NCI-H2107 (cell line): ENCODE measurements at regions not wholly inside any gene's neighbourhood (a gene's known extent, or its start where the extent isn't known, plus 50 kb on each side); places are given as distances from the start of the nearest gene placed in this dataset.

ENCODE experiments used
- DNase-seq: peaks from one replicate; lab custom pipeline; 2025; lab: John Stamatoyannopoulos, UW

GRCh38 chr2:161019311-161019710, 140.9 kb upstream of the TANK start:
- DNase-seq, result no peak

- DNase-seq, result no peak
These were observed 139.8 kb upstream of the TANK start for GRCh38 chr2:161020437-161020836.

DNA sequence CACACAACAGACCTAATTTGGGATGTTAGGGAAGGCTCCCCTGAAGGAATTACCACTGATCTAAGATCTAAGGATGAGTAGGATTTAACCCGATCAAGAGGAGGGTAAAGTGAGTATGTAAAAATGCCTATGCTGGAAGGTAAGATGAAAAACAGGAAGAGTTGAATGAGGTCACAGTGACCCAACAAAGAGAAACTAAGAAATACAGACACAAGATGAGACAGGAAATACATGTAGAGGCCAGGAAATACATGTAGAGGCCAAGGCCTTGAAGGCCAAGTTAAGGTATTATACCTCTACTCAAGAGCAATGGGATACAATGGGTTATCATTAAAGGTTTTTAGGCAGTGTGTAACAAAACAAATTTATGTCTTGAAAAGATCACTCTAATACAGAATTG, 131.6 kb upstream of the TANK start:
- DNase-seq, result no peak

- no peak for DNase-seq
These were observed 130.9 kb upstream of the TANK start for GRCh38 chr2:161029321-161029720.

DNA sequence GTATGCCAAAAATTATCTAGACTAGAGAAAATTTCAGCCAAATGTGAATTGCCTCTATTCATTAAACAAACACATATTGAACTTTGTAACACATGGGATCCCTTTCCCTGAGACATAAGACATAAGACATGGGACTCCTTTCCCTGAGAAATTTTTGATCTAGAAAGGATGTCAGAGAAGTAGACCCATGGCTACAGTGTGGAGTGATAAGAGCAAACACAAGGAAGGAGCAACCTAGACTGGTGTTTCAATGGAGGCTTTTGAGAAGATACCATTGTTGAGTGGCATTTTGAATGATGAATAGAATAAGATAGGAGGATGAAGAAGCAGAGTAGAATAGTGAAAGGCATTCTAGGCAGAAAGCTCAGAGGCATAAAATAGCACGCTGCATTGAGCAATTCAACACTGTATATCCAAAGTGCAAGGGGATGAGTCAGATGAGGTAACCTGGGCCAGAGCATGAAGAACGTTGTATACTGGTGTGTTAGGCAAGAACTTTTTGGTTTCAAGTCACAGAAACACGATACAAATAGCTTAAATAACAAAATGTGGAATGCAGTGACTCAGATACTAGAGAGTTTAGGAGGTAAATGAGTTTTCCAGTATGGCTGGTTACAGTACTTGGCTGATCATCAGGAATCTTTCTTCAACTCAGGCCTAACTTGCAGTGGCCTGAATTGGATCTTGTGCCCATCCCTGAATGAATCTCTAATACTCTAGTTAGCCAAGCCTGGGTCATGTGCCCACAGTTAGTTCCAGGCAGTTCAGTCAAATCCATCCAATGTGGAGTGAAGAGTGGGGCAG, 129.8 kb upstream of the TANK start:
- no peak for DNase-seq

- DNase-seq, result no peak
These were observed 128.7 kb upstream of the TANK start for GRCh38 chr2:161031511-161031910.

DNA sequence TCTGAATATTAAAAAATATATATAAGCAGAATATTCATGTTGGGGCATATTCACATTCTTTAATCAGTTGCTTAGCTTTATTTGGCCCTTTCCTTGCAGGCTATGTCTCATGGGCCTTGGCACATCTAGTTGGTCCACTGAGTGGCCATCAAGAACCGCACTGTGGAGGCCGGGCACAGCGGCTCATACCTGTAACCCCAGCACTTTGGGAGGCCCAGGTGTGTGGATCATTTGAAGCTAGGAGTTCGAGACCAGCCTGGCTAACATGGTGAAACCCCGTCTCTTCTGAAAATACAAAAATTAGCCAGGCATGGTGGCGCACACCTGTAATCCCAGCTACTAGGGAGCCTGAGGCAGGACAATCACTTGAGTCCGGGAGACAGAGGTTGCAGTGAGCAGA, 127.6 kb upstream of the TANK start:
- DNase-seq, result no peak

- DNase-seq, result no peak
These were observed 127.1 kb upstream of the TANK start for GRCh38 chr2:161033059-161033660.

DNA sequence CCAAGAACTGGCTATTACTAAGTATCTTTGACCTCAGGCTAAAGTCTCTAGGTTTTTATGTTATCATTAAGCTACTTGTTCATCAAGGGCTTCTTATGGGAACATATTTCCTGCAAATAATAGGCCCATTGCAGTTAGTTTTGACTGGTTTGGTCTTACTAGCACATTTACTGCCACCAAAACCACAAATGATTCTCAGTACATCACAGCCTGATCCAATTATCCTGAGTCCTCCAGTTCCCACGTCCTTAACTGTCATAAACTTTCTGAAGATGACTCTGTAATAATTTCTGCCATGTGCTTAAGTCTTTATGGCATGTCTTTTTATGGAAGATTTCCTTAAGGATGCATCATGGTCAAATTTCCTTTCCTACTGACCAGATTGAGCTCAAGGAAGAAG, 123.3 kb upstream of the TANK start:
- no peak for DNase-seq

DNA sequence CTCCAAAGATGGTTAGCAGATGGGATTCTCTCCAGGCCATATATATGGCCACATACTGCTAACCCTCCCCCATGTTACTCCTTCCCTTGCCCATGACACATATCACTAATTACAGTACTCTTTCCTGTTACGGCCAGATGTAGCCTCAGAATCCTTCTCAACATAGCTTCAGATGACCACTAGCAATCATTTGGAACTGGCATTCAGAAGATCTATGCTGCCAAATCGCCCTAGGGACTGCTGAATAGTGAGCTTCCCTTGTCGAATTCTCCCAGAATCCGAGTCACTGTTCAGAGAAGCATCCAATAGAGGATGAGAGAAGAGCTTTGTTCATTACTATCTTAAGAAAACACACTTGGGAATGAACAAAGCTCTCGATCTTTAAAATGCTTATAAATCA, 121.2 kb upstream of the TANK start:
- DNase-seq, result no peak

GRCh38 chr2:161041356-161041755, 118.9 kb upstream of the TANK start:
- DNase-seq, result no peak

DNA sequence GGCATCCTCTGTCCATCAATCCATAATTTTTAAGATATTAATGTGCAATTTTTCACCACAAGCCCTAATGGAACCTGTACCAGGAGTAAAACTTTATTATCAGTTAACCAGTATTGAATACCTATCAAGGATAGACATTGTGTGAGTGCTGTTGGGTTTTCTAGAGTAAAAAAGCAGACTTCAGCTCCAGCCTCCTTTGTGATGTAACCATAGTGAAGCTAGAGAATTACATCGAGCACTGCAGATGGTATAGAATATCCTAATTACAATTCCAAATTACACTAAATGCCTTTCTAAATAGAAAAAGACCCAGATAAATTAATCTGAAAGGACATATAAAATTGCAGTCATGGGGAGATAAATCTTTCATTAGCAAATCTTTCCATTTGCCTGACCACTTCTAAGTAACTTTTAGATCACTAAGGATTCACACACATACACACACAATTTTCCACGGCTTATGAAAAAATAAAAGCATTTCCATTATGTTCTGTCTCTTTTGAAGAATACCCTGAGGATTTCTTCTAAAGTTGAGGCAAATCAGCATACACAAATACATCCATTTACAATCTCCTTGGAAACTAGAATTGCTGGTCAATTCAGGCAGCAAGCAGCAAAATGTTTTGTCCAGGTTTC, 117.1 kb upstream of the TANK start:
- DNase-seq, result no peak

DNA sequence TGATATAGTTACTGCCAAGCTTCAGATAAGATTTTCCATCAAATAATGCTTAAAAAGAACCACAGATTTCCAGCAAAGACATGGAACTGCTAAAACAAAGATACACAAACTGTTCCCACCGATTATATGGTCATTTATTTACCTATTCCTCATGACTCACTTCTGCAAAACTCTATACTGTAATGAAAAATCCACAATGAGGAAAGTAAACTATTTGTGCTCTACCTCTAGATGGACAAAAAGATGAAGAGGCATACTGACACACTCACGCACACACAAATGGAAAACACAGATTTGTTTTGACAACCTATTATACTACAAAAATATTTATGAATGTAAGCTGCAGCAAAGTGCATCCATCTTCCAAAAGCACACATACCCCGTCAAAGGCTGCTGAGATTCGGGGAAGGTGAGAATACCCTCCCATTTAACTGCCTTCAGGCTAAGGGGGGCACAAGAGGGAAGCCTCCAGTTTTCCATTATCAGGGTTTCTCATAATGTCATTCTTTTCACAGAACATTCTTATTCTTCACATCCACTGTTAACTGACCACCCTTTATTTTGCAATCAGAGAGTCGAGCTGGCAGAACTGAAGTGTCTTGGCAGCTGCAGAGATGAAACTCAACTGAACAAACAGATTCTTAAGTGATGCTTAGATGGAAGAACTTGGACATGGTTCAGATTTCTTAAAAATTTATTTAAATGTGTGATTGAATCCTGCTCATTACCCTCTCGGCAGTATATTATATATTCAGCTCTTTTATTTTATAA, 115.9 kb upstream of the TANK start:
- no peak for DNase-seq

- no peak for DNase-seq
These were observed 115.3 kb upstream of the TANK start for GRCh38 chr2:161044921-161045320.

- DNase-seq, result no peak
These were observed 114.5 kb upstream of the TANK start for GRCh38 chr2:161045726-161046125.

- no peak for DNase-seq
These were observed 113.4 kb upstream of the TANK start for GRCh38 chr2:161046876-161047275.

GRCh38 chr2:161048317-161048716, 111.9 kb upstream of the TANK start:
- no peak for DNase-seq

DNA sequence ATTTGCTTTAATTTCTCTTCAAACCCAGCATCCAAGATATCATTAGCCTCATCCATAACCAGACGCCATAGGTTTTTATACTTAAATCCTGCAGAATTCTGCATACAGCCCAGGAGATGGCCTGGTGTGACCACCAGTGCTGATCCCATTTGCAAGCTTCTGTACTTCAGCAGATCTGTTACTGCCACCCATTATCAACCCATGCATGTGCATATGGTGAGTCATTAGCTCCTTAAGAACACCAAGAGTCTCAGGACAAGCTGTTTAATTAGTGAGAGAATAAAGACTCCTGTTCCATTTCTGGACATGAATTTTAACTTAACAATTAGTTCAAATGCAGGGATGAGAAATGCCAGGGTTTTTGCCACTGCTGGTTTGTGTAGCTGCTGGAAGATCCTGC, 110.7 kb upstream of the TANK start:
- no peak for DNase-seq

- no peak for DNase-seq
These were observed 108.0 kb upstream of the TANK start for GRCh38 chr2:161052214-161052613.

DNA sequence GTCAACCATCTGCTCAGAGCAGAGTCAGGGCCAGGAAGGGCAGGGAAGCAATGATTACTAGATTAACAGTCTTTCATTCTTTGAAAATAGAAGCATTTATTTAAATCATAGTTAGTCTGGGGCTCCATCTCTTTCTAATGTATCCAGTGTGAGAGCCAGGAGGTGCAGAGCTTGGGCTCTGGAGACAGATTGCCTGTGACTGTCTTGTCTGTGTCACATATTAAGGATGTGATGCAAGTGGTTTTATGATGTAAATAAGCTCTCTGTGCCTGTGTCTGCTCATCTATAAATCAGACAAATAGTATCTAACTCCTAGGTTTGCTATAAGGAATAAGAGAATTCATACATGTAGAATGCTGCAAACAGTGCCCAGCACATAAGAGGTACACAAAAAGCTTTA, 104.9 kb upstream of the TANK start:
- no peak for DNase-seq

DNA sequence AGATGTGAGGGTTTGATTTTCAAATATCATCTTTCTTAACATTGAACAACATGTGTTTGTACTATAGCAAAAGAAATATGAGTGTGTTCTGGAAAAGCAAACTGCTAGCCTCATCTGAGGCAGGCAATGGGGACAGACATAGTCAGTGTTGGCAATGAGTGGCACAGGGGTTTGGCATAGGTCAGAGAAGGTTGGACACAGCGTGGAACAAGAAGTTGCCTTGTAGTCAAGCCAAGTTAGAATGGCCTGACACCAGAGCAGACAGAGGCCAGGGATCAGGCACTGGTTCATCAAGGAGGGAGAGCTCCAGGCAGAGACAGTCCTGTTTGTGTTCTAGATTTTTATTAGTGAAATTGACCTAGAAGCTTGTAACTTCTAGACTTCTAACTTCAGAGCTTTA, 100.8 kb upstream of the TANK start:
- DNase-seq, result no peak

DNA sequence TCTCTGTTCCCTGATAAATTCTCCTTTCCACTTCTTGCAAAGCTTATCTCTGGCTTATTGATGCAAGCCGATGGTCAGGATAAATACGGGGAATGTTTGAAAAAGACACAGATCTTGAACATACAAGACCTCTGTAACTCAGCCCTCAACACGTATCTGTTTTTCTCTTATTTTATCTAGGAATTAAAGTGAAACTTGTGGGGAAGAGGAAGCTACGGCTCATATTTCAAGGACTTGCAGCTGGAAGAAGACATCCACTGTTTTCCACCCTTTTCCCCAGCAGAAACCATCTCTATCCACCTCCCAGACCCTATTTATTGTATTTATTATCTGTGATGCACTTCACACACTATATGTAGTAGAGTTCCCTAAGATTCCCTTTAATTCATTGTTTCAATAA, 98.4 kb upstream of the TANK start:
- no peak for DNase-seq
